HUES6 (cell line): ENCODE measurements at regions not wholly inside any gene's neighbourhood (a gene's known extent, or its start where the extent isn't known, plus 50 kb on each side); places are given as distances from the start of the nearest gene placed in this dataset.

ENCODE experiments used
- H3K27ac ChIP-seq: 2 replicates; pipeline ENCODE4 v1.7.0; 2013; ENCODE audit warnings: low read depth, mild to moderate bottlenecking, low read length, inconsistent platforms
- H3K27me3 ChIP-seq: 2 replicates; pipeline ENCODE4 v1.6.1; 2013; ENCODE audit warnings: low read length; ENCODE audit not compliant: control insufficient read depth, insufficient read depth
- H3K36me3 ChIP-seq: 2 replicates; pipeline ENCODE4 v1.6.1; 2013; ENCODE audit warnings: low read length; ENCODE audit not compliant: control insufficient read depth, insufficient read depth
- H3K4me1 ChIP-seq: 2 replicates; pipeline ENCODE4 v1.6.1; 2013; ENCODE audit warnings: low read length; ENCODE audit not compliant: control insufficient read depth, insufficient read depth
- H3K4me3 ChIP-seq: 2 replicates; pipeline ENCODE4 v1.5.1; 2013; ENCODE audit warnings: low read depth, low read length
- H3K9ac ChIP-seq: one replicate; pipeline ENCODE4 v1.6.1; 2013; ENCODE audit warnings: mild to moderate bottlenecking, low read length
- H3K9me3 ChIP-seq: 2 replicates; pipeline ENCODE4 v1.6.1; 2013; ENCODE audit warnings: low read depth, low read length; ENCODE audit not compliant: control insufficient read depth, insufficient read depth

- Histone ChIP-seq H3K4me3 (no peak overlapping the region), H3K9me3 (no peaks in the 10 kb centered on the region), H3K9ac (no peak overlapping the region), H3K27ac (no peak overlapping the region), H3K4me1 (no peaks in the 10 kb centered on the region), H3K36me3 (no peaks in the 10 kb centered on the region), H3K27me3 (no peaks in the 10 kb centered on the region)
Observed at GRCh38 chr20:39429726-39430125, 467.6 kb downstream of the DHX35 start.

GRCh38 chr20:39424962-39425678, 463.0 kb downstream of the DHX35 start:
- H3K27ac ChIP-seq: no peak overlapping the region
- H3K9me3 ChIP-seq: no peaks in the 10 kb centered on the region
- H3K36me3 ChIP-seq: no peaks in the 10 kb centered on the region
- H3K4me3 ChIP-seq: no peak overlapping the region
- no peak overlapping the region for H3K9ac ChIP-seq
- H3K27me3 ChIP-seq: no peaks in the 10 kb centered on the region
- H3K4me1 ChIP-seq: no peaks in the 10 kb centered on the region

- no peak overlapping the region for H3K4me3 ChIP-seq
- no peak overlapping the region for H3K27ac ChIP-seq
- H3K36me3 ChIP-seq: no peaks in the 10 kb centered on the region
- no peaks in the 10 kb centered on the region for H3K4me1 ChIP-seq
- no peak overlapping the region for H3K9ac ChIP-seq
- H3K27me3 ChIP-seq: no peaks in the 10 kb centered on the region
- no peaks in the 10 kb centered on the region for H3K9me3 ChIP-seq
Observed at GRCh38 chr20:39421571-39422105, 459.5 kb downstream of the DHX35 start.

- Histone ChIP-seq H3K27me3 (no peaks in the 10 kb centered on the region), H3K4me1 (no peaks in the 10 kb centered on the region), H3K36me3 (no peaks in the 10 kb centered on the region), H3K9me3 (no peaks in the 10 kb centered on the region), H3K9ac (no peak overlapping the region), H3K27ac (no peak overlapping the region), H3K4me3 (no peak overlapping the region)
Observed at GRCh38 chr20:39412091-39412490, 449.9 kb downstream of the DHX35 start.

GRCh38 chr20:39399463-39399862, 437.3 kb downstream of the DHX35 start:
- Histone ChIP-seq H3K4me3 (no peak overlapping the region), H3K36me3 (no peaks in the 10 kb centered on the region), H3K9me3 (no peaks in the 10 kb centered on the region), H3K9ac (no peak overlapping the region), H3K4me1 (no peaks in the 10 kb centered on the region), H3K27ac (no peak overlapping the region), H3K27me3 (no peaks in the 10 kb centered on the region)

- no peaks in the 10 kb centered on the region for H3K27me3 ChIP-seq
- no peaks in the 10 kb centered on the region for H3K4me1 ChIP-seq
- H3K4me3 ChIP-seq: no peak overlapping the region
- H3K9me3 ChIP-seq: no peaks in the 10 kb centered on the region
- no peak overlapping the region for H3K9ac ChIP-seq
- H3K27ac ChIP-seq: no peak overlapping the region
- H3K36me3 ChIP-seq: no peaks in the 10 kb centered on the region
Observed at GRCh38 chr20:39398656-39399055, 436.5 kb downstream of the DHX35 start.

- Histone ChIP-seq H3K9me3 (no peaks in the 10 kb centered on the region), H3K4me3 (no peak overlapping the region), H3K27me3 (no peaks in the 10 kb centered on the region), H3K27ac (no peak overlapping the region), H3K4me1 (no peaks in the 10 kb centered on the region), H3K36me3 (no peaks in the 10 kb centered on the region), H3K9ac (no peak overlapping the region)
Observed at GRCh38 chr20:39397646-39398045, 435.5 kb downstream of the DHX35 start.

GRCh38 chr20:39395478-39396291, 433.5 kb downstream of the DHX35 start:
- H3K9me3 ChIP-seq: no peaks in the 10 kb centered on the region
- H3K4me3 ChIP-seq: no peak overlapping the region
- H3K9ac ChIP-seq: no peak overlapping the region
- H3K36me3 ChIP-seq: no peaks in the 10 kb centered on the region
- H3K27ac ChIP-seq: no peak overlapping the region
- H3K4me1 ChIP-seq: no peaks in the 10 kb centered on the region
- H3K27me3 ChIP-seq: no peaks in the 10 kb centered on the region

GRCh38 chr20:39394461-39394860, 432.3 kb downstream of the DHX35 start:
- Histone ChIP-seq H3K27me3 (no peaks in the 10 kb centered on the region), H3K36me3 (no peaks in the 10 kb centered on the region), H3K9ac (no peak overlapping the region), H3K9me3 (no peaks in the 10 kb centered on the region), H3K27ac (no peak overlapping the region), H3K4me3 (no peak overlapping the region), H3K4me1 (0 out of 2 replicates have a peak, but pooled peaks cover 3% of the 10 kb centered on the region)

- no peak overlapping the region for H3K27ac ChIP-seq
- H3K4me1 ChIP-seq: 0 out of 2 replicates have a peak, but pooled peaks cover 3% of the 10 kb centered on the region
- H3K36me3 ChIP-seq: no peaks in the 10 kb centered on the region
- no peak overlapping the region for H3K9ac ChIP-seq
- H3K9me3 ChIP-seq: no peaks in the 10 kb centered on the region
- no peak overlapping the region for H3K4me3 ChIP-seq
- no peaks in the 10 kb centered on the region for H3K27me3 ChIP-seq
Observed at GRCh38 chr20:39390186-39390585, 428.0 kb downstream of the DHX35 start.

- H3K9me3 ChIP-seq: no peaks in the 10 kb centered on the region
- H3K4me1 ChIP-seq: peaks cover 3% of the 10 kb centered on the region; the same call in 1 of the 2 replicates
- no peak overlapping the region for H3K27ac ChIP-seq
- no peaks in the 10 kb centered on the region for H3K36me3 ChIP-seq
- no peak overlapping the region for H3K4me3 ChIP-seq
- H3K9ac ChIP-seq: no peak overlapping the region
- no peaks in the 10 kb centered on the region for H3K27me3 ChIP-seq
Observed at GRCh38 chr20:39381595-39381994, 419.5 kb downstream of the DHX35 start.
